Esophagus squamous epithelium (tissue), 5 donors: ENCODE measurements at regions not wholly inside any gene's neighbourhood (a gene's known extent, or its start where the extent isn't known, plus 50 kb on each side); places are given as distances from the start of the nearest gene placed in this dataset.

Experiments
- DNase-seq: peaks from one replicate; lab custom pipeline; 2025; lab: John Stamatoyannopoulos, UW
- H3K27ac ChIP-seq, 4 donors: fragments of 200-600 bp; sonication (generic); one replicate each; pipeline ENCODE4 v1.5.1; 2016 to 2019; ENCODE audit warnings: mild to moderate bottlenecking in 1 of 4
- H3K27me3 ChIP-seq, 4 donors: fragments of 200-600 bp; sonication (generic); 1 replicate in 3 of 4; 2 replicates in 1 of 4; pipeline versions ENCODE4 v1.5.1 to v1.6.0; 2017 to 2021; ENCODE audit warnings: antibody characterized with exemption in 1 of 4
- H3K36me3 ChIP-seq, 3 donors: fragments of 200-600 bp; sonication (generic); one replicate each; pipeline ENCODE4 v1.5.1; 2016 to 2019
- H3K4me1 ChIP-seq, 3 donors: fragments of 200-600 bp; sonication (generic); one replicate each; pipeline ENCODE4 v1.5.1; 2017 to 2019
- H3K4me3 ChIP-seq, 4 donors: fragments of 200-600 bp; sonication (generic); 1 replicate in 3 of 4; 2 replicates in 1 of 4; pipeline ENCODE4 v1.5.1; 2016 to 2019; ENCODE audit warnings: mild to moderate bottlenecking in 2 of 4, moderate library complexity in 1 of 4
- H3K9me3 ChIP-seq, 3 donors: fragments of 200-600 bp; sonication (generic); one replicate each; pipeline ENCODE4 v1.5.1; 2016 to 2019
- CTCF ChIP-seq, 6 experiments: fragments of 450-650 bp in 4 of 6; fragments of 200-600 bp in 2 of 6; sonication (generic) in 2 of 6; IDR thresholded peaks; one replicate each; pipeline ENCODE4 v1.5.1; 2016 to 2019; ENCODE audit warnings: antibody characterized with exemption in 6 of 6, mild to moderate bottlenecking in 4 of 6, moderate library complexity in 4 of 6
- POLR2A ChIP-seq, 4 donors: fragments of 450-650 bp; IDR thresholded peaks; one replicate each; pipeline ENCODE4 v1.6.1; 2017; ENCODE audit warnings: antibody characterized with exemption in 4 of 4, mild to moderate bottlenecking in 4 of 4, moderate library complexity in 3 of 4
- WGBS, 2 donors: methylation state at CpG; one replicate each; pipeline ENCODE4 v1.1.5; 2018; 5-methylcytosine and 5-hydroxymethylcytosine counted together
- intact Hi-C: fragments of 100-400 bp; cut with DNase I; formaldehyde crosslinking; loops from one replicate; pipeline ENCODE4 v1.15.0; 2022
- donor health status: DM: yes; HTN: yes; CAD: no.

GRCh38 chr9:115213818-115214334, 95.9 kb upstream of the TNC start:
- no peak overlapping the region for H3K27ac ChIP-seq
- no peak for DNase-seq
- WGBS, 2 donors, result 8 to 20% methylated on average over 2 of the region's 2 CpGs
- no peaks in the 10 kb centered on the region for H3K27me3 ChIP-seq
- peaks cover 0 to 19% (median 0%) of the 10 kb centered on the region in 3 donors for H3K4me1 ChIP-seq
- no peaks in the 10 kb centered on the region for H3K9me3 ChIP-seq
- TF ChIP-seq POLR2A (IDR thresholded peaks at IDR 0.05) (no peak), CTCF (IDR thresholded peaks at IDR 0.05) (no peak)
- intact Hi-C loops, result no loop called here
- no peak overlapping the region for H3K4me3 ChIP-seq
- H3K36me3 ChIP-seq, result no peaks in the 10 kb centered on the region

- Histone ChIP-seq H3K27me3 (no peaks in the 10 kb centered on the region), H3K9me3 (no peaks in the 10 kb centered on the region), H3K36me3 (no peaks in the 10 kb centered on the region), H3K4me3 (no peak overlapping the region), H3K4me1 (peaks cover 0 to 12% (median 0%) of the 10 kb centered on the region in 3 donors), H3K27ac (no peak overlapping the region)
- DNase-seq, result no peak
- 87 to 89% methylated on average over 6 of the region's 6 CpGs for WGBS, 2 donors
- intact Hi-C loops, result no loop called here
- TF ChIP-seq POLR2A (IDR thresholded peaks at IDR 0.05) (no peak), CTCF (IDR thresholded peaks at IDR 0.05) (no peak)
These were observed 98.9 kb upstream of the TNC start for GRCh38 chr9:115216873-115217272.

GRCh38 chr9:115220319-115221005, 102.5 kb upstream of the TNC start:
- no peaks in the 10 kb centered on the region for H3K9me3 ChIP-seq
- no peak for TF ChIP-seq CTCF (IDR thresholded peaks at IDR 0.05)
- TF ChIP-seq POLR2A (IDR thresholded peaks at IDR 0.05), result no peak
- H3K27me3 ChIP-seq, result no peaks in the 10 kb centered on the region
- no peaks in the 10 kb centered on the region for H3K36me3 ChIP-seq
- WGBS, 2 donors, result 41 to 57% methylated on average over 7 to 8 of the region's 8 CpGs
- no peaks in the 10 kb centered on the region for H3K4me1 ChIP-seq
- H3K4me3 ChIP-seq, result no peak overlapping the region
- DNase-seq, result no peak
- H3K27ac ChIP-seq, result no peak overlapping the region
- intact Hi-C loops, result no loop called here

- TF ChIP-seq POLR2A (IDR thresholded peaks at IDR 0.05) (no peak), CTCF (IDR thresholded peaks at IDR 0.05) (no peak)
- Histone ChIP-seq H3K27ac (no peak overlapping the region), H3K27me3 (no peaks in the 10 kb centered on the region), H3K9me3 (no peaks in the 10 kb centered on the region), H3K4me3 (no peak overlapping the region), H3K36me3 (no peaks in the 10 kb centered on the region), H3K4me1 (no peaks in the 10 kb centered on the region)
- WGBS, 2 donors, result 32 to 37% methylated on average over 3 of the region's 3 CpGs
- no peak for DNase-seq
- intact Hi-C loops, result no loop called here
These were observed 105.5 kb upstream of the TNC start for GRCh38 chr9:115223471-115223870.

- intact Hi-C loops, result no loop called here
- no peak for DNase-seq
- Histone ChIP-seq H3K9me3 (no peaks in the 10 kb centered on the region), H3K36me3 (no peaks in the 10 kb centered on the region), H3K27me3 (no peaks in the 10 kb centered on the region), H3K27ac (no peak overlapping the region), H3K4me3 (no peak overlapping the region), H3K4me1 (no peaks in the 10 kb centered on the region)
- TF ChIP-seq POLR2A (IDR thresholded peaks at IDR 0.05) (no peak), CTCF (IDR thresholded peaks at IDR 0.05) (no peak)
- 93% methylated on average over 3 of the region's 3 CpGs for WGBS, 2 donors
These were observed 107.6 kb upstream of the TNC start for GRCh38 chr9:115225459-115226116.
